HG03520 (cell line): ENCODE measurements at regions not wholly inside any gene's neighbourhood (a gene's known extent, or its start where the extent isn't known, plus 50 kb on each side); places are given as distances from the start of the nearest gene placed in this dataset.
"Not testable (repeated sequence)": the region's sequence is repeated elsewhere in the genome, so short reads cannot be mapped to it uniquely, and the experiment has no call there.

Experiments
- ATAC-seq: cut with Tn5 transposase; IDR thresholded peaks from one replicate; pipeline ENCODE4 v1.9.1; 2021; ENCODE audit warnings: mild to moderate bottlenecking, moderate library complexity; ENCODE audit not compliant: unreplicated experiment

DNA sequence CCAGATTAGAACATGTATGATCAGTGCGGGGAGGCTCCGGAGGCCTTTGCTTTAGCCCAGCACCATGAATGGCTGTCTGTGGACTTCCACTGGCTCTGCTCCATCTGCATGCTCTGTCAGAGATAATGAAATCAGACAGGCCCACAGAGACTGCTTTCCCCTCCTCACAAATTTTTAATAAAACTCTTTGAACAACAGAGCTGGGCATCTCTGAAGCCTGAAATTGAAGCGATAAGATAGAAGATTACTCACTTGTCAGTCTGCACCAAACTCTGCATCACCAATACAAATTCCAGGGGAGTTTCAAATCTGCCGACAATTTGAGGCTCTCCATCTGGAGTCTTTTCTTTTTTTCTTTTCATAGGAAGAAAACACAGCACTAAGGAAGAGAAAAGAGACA is 110.0 kb downstream of the DYRK2 start:
- ATAC-seq = no peak

DNA sequence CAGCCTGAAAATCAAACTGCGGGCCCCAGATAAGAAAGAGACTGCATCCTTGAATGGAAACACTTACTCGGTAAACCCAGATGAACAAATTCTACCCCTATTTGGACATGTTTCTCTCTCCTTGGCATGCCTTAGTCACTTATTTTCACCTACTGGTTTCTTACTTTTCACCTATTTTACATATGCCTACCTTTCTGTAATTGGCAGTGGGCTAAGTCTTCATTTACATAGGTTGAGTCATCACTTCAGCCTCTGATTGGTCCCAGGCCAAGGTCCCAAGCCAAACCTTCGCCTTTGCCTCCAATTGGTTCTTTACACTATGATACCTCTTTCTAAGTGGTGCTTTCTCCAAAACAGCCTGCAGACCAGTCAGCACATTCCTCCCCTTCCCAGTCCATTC is 111.3 kb downstream of the DYRK2 start:
- ATAC-seq = no peak

DNA sequence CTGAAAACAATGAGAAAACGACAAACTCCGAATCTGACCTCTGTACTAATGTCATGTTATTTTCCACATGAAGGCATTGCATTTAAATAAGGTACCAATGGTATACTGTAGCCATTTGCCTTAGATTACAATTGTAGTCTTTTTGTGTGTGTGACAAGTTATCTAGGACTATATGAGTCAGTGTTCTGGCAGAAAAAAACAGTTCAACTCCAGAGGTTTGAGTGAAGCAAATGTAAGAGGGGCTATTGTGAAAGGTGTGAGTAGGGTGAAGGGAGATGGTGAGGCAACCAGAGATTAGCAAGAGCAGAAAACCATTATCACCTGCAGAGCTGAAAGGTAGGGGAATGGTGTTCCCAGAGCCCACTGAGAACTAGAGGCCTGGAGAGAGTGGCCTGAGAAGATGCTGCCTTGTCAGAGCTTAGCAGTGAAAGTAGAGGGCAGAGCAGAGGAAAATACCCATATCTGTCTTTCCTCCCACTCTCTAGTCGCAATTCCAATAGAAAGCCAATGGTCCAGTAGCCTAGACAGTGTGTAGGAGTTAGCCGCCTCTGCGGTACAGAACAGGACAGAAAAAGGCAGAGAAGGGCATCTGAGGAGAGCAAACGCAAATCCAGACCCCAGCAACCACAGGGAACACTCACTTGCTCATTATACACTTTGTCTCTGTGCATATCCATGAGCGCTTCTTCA is 112.2 kb downstream of the DYRK2 start:
- ATAC-seq = no peak

DNA sequence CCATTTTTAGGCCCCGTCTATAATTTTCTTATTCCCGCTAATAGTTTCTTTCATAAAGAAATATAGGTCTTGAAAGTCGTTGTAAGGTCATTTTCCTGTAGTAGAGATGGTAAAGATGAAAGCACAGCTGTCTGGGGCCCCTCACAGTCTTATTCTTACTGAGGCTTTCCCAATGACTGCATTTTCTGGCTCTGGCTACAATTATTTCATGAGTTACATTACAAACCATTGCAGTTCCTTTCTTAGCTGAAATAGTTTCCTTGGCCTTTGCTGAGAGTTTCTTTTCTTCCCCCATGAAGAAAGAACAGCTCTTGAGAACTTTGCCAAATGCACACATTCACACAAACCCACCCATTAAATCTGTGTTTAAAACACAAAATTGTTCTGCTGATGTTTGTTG is 113.0 kb downstream of the DYRK2 start:
- no peak for ATAC-seq

DNA sequence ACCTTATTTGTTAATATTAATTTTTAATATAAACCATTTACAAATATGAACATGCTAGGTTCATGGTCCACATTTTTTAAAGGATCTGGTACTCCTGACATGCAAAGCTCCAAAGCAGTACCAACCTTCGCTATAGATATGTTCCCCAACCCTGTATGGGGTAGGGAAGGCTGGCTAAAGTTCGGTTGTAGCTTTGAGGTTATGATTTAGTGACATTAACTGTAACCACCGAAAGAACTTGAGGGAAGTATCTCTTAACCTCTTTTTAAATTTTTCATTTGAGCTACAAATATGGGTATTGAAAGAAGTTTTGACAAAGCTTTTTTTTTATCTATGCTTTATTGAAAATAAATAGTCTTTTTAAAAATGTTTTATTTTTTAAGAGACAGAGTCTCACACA is 115.5 kb downstream of the DYRK2 start:
- ATAC-seq = no peak

DNA sequence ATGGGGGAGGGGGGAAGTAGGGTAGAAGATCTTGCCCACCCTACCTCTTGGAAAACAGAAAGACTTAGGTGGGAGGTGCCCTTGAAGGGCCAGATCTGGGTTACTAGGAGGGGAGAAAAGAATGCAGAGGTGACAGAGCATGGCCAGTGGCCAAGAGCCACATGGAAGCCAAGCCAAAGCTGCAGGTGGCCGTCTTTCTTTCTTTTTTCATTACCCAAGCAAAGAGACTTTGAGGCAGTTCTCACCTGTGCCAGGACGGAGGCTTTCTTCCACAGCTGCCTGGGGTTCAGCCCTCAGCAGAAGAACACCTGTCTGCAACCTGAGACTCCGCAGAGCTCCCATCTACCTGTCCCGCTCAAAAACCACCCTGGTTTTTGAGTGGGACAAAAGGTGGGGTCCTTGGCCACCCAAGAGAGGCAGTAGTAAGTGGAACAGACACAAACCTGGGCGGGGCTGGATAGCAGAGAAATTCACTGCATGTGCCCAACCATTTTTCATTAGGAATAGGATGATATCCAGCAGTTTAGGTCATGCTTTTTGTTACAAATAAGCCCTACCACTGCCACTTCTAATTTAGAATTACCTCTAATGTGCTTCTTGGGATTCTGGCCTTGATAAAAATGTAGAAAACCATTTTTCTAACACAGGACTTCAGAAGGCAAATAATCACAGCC is 116.5 kb downstream of the DYRK2 start:
- no peak for ATAC-seq

DNA sequence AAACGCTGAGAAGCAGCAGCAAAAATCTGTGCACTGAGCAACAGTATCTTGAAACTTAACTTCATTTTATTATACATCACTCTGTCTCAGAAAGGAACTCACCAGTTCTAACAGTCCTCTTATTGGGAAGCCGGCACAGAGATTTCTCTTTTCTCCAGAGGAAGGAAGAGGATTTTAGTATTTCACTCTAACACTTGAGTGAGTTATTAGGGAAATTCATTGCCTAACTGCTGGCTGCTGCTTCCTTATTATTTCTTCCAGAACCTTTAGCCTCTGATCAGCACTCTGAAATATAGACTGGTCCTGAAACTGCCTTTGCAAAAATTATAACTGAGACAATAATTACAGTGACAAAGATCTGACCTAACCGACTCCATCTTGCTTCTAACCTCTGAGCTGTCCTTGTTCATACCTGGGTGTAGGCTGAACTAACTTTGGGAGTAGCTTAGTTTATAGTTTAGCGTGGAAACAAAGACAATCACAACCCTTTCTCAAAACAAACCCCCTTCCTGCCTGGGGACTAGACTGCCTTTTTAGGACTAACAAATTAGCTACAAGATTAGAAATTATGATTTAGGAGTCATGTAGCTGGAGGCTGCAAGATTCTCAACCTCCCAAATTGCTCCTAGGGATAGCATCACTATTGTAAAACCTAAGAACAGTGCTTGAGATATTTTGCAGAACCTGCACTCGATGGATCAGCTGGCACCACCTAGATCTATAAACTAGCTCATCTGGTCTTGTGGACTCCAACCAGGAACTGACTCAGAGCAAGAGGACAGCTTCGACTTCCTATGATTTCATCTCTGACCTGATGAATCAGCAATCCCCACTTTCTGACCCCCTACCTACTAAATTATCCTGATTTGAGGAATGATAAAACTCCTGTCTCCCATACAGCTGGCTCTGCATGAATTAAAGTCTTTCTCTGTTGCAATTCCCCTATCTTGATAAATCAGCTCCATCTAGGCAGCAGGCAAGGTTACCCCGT is 117.5 kb downstream of the DYRK2 start:
- no peak for ATAC-seq

DNA sequence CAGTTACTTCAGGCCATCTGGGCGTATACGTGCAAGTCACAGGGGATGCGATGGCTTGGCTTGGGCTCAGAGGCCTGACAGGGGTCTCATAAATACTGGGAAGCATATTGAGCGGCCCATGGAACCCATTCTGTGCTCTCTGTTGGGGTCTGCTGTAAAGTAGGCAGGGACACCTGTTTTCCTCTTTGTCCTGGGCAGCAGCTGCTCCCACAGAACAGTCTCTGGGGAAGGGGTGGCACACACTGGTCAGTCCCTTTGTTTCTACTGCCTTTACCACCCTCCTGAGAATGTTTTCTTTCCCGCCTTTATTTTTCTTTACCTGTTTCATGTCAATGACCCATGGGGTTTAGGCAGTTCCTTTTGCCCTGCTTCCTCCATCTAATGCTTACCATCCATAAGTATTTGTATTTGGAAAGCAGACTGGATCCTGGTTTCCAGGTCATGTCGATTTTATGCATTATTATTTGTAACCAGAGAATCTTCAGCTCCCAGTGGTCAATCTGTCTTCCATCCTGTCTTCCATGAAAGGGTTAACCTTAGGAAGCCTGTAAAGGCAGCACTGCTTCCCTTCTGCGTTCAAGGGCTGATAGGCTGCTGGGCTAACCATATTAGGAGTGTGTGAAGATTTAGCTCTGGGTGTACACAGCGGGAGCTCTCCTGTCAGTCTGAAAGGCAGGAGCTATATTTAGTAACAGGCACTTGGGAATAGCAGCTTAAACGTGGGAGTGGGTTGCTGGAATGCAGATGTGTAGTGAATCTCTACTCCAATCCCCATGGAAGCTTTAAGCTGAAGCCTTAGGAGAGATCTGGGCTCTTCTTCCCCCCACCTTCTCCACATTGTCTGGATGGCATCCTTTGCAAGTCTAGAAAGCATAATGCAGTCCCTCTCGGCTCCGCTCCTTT is 124.0 kb downstream of the DYRK2 start:
- no peak for ATAC-seq

DNA sequence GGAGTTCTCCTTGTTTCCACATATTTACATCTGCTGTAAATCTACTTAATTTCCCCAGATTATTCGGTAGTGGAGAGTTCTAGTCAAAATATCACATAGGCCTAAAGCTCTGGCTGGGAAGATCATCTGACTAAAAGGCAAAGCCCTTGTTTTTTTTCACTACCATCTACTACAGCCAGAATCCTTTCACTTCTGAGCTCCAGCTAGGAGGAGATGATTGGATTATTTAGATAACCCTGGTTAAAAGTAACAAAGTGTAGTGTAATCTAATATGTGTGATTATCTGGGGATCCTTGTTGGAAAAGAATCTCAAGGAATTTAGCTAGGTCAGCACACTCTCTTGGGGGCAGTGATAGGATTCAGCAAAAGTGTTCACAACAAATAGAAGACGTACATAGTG is 125.4 kb downstream of the DYRK2 start:
- ATAC-seq = no peak

DNA sequence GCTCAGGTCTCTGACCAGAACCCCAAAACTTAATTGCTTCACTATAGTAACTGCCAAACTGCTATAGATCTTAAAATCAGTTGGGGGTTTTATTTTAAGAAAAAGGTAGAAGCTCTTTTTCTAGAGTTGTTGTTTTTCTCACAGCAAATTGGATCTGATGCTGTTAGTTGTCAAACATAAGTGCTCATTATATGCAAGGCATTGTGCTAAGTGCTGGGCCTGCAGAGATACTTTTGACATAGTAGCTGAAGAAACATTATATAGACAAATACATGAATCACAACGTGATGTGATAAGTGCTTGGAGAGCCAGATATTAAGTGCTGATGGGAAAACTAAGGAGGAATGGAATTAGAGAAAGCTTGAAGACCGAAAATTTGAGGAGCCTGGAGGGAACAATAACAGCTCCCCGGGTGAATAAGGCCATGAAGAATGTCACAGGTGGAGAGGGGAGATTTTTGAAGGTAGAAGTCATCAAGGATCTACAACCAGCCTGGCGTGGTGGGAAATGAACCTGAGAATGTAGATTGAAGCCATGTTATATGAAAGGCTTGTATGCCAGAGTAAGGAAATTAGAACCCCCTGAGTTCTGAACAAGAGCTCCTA is 126.5 kb downstream of the DYRK2 start:
- ATAC-seq = no peak

DNA sequence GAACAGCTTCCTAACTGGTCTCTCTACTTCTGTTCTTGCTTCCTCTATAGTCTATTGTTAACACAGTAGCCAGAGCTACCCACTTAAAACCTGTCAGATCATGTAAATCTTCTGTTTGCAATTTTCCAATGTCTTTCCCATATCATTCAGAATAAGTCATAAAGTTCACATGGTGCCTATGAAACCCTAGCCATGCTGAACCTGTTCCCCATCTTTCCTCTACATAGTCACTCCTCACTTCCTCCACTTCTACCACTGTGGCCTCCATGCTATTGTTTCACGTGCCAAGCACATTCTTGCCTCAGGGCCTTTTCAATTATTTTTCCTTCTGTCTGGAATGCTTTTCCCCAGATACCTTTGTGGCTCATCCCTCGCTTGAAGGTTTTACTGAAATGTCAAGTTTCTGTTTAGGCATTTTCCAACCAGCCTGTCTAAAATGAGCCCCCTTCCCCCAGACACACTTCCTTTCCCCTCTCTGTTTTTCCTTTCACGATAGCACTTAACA is 132.1 kb downstream of the DYRK2 start:
- ATAC-seq = no peak

DNA sequence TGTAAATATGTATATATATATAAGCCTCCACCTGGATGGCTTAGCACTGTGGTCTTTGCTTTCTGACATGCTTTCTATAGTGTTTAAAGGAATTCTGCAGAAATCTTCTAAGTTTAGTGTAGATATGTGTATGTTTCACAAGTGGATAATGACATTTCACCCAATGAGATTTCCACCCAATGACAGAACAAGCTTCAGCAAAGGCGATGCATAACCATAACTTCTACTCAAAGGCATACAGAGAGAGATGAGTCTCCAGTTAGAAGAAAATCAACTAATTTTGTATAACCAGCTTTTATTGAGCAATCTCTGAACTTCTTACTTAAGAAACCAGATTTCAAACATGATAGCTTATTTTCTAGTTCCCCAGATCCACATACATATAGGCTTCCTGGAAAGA is 134.0 kb downstream of the DYRK2 start:
- ATAC-seq = no peak

DNA sequence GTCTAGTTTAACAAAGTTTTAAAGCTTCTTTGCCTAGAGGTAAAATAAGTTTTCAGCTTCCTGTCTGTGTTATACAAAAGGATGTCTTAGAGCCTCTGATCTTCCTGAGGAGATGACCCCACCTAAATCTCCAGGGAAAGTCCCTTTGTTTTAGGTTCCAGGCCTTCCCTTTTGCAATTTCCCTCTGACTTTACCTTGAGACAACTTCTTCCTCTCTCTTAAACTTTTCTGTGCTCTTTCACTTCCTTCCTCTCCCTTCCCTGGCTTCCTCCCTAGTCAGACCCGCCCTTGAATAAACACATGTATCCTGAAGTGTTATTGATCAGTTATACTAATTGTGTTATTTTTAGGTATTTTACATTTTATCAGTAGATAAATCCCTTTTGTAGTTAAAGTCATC is 134.8 kb downstream of the DYRK2 start:
- ATAC-seq = no peak

DNA sequence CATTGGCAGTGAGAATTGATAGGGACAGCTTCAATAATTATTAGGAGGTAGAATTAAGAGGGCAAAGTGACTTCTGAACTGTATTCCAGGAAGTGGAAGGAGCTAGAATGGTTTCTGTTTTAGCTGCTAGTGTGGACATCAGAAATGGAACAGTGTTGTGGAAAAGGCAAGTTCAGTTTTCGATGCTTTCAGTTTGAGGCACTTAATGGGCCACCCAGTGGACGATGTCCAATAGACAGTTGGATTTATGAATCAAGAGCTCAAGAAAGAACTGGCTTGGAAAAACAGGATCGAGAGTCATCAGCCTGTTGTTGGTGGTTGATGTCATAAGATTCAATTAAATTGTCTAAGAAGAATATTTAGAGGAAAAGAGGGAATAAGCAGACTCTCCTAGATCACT is 136.3 kb downstream of the DYRK2 start:
- no peak for ATAC-seq

DNA sequence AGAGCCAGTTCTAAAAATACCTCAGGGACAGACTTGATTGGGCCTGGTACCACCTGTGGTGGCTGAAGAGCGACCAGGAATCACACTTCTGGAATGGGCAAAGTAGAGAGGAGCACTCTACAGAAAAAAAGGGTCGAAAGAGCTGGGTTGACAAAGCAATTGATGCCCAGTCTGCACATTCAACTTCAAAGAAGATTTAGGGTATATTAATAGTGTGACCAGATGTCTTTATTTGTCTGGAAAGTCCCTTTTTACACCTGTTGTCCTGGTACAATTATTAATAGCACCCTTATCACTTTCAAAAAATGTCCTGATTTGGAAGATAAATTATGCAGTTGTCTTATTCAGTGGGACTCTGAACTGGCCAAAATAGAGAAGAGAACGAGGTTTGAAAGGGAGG is 137.5 kb downstream of the DYRK2 start:
- ATAC-seq = no peak

DNA sequence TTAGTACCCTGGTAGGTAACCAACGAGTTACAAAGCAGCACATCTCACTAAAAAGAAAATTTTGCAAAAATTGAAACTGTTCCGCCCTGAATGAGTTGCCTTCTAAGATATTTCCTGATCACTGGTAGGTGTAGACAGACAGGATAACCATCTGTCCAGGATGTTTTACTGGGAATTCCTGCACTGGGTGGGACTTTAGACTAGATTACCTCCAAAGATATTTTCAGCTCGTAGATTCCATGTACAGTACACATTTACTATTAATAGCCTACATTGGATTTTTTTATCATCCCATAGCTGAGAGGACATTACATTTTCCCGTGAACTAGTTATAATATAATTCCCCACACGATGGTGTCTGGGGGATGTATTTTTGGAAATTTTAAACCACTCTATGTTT is 139.6 kb downstream of the DYRK2 start:
- no peak for ATAC-seq

DNA sequence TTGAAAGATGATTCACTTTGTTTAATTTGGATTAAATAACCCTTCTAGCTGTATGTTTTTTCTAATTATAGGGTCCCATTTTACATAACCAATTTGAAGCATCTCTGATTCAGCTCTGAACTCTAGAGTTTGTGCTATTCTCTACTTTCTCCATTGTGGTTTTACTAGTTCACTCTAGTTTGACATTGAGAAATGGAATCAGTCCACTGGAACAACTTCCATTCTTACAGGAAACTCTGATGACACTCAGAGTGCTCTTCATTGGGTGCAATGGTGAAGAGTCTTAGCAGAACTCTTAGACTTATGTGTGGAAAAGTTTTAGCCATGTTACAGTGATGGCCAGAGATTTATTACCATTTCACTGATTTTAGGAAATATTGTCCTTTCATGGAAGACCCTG is 140.7 kb downstream of the DYRK2 start:
- ATAC-seq = no peak

DNA sequence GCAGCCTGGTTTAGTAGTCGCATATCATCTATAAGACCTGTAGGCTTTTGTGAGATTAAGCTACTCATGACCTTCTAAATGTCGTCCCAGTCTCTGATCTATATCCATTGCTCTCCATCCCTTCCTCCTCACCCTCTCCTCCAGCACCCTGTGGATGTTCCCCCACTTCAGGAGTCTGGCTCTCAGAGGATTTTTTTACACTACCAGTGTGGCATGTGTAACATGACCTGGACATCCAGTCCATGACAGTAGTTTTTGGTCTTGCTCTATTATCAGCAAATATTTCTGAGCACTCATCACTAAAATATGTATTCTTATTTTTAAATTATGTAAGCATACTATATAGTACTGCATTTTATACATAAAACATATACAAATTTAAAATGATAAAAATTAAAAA is 142.1 kb downstream of the DYRK2 start:
- ATAC-seq = no peak

DNA sequence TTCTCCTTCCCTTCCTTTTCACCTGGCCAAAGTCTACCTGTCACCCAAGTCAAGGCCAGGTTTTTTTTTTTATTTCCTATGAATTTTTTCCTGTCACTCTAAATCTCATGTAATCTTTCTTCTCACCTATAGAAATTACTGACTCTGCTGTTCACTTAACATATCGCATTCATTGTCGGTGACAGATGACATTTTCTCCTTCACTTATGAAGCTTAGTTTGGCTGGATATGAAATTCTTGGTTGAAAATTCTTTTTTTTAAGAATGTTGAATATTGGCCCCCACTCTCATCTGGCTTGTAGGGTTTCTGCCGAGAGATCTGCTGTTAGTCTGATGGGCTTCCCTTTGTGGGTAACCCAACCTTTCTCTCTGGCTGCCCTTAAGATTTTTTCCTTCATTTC is 142.8 kb downstream of the DYRK2 start:
- not testable (repeated sequence) for ATAC-seq

DNA sequence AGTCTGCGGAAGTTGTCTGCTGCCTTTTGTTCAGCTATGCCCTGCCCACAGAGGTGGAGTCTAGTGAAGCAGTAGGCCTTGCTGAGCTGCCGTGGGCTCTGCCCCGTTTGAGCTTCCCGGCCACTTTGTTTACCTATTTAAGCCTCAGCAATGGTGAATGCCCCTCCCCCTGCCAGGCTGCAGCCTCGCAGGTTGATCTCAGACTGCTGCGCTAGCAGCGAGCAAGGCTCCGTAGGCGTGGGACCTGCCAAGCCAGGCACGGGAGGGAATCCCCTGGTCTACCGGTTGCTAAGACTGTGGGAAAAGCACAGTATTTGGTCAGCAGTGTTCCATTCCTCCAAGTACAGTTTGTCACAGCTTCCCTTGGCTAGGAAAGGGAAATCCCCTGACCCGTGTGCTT is 143.6 kb downstream of the DYRK2 start:
- ATAC-seq = no peak
